ENCODE measurements at regions not wholly inside any gene's neighbourhood (a gene's known extent, or its start where the extent isn't known, plus 50 kb on each side); places are given as distances from the start of the nearest gene placed in this dataset.

DNA sequence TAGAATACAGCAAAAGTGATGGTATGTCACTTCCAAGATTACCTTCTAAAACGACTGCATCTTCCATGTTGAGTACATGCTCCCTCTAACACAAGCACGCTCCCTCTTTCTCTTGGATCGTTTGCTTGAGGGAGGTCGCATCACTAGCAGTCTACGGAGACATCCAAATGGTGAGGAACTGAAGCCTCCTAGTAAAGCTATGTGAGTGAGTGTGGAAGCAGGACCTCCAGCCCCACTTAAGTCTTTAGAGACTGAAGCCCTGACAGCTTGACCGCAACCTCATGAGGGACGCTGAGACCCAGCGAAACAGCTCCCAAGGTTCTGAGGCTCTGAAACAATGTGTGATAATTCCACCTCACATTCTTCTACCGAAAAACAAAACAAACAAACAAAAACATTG lies 486.7 kb upstream of the GCFC2 start:
- TF ChIP-seq, protein P1, sequence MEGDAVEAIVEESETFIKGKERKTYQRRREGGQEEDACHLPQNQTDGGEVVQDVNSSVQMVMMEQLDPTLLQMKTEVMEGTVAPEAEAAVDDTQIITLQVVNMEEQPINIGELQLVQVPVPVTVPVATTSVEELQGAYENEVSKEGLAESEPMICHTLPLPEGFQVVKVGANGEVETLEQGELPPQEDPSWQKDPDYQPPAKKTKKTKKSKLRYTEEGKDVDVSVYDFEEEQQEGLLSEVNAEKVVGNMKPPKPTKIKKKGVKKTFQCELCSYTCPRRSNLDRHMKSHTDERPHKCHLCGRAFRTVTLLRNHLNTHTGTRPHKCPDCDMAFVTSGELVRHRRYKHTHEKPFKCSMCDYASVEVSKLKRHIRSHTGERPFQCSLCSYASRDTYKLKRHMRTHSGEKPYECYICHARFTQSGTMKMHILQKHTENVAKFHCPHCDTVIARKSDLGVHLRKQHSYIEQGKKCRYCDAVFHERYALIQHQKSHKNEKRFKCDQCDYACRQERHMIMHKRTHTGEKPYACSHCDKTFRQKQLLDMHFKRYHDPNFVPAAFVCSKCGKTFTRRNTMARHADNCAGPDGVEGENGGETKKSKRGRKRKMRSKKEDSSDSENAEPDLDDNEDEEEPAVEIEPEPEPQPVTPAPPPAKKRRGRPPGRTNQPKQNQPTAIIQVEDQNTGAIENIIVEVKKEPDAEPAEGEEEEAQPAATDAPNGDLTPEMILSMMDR (IDR thresholded peaks at IDR 0.05), result no peak
- TF ChIP-seq POLR2A (IDR thresholded peaks at IDR 0.05), result no peak
